ENCODE measurements at regions not wholly inside any gene's neighbourhood (a gene's known extent, or its start where the extent isn't known, plus 50 kb on each side); places are given as distances from the start of the nearest gene placed in this dataset.
"Not testable (repeated sequence)": the region's sequence is repeated elsewhere in the genome, so short reads cannot be mapped to it uniquely, and the experiment has no call there.

GRCh38 chr13:72620874-72621273, 106.6 kb downstream of the MZT1 start:
- H3K27ac Mint-ChIP-seq: no peak overlapping the region
- H3K36me3 Mint-ChIP-seq: no peaks in the 10 kb centered on the region
- H3K4me3 Mint-ChIP-seq: no peak overlapping the region
- H3K4me1 Mint-ChIP-seq: no peaks in the 10 kb centered on the region
- H3K9me3 Mint-ChIP-seq: peaks cover 0 to 5% (median 0%) of the 10 kb centered on the region in 3 donors
- H3K27me3 Mint-ChIP-seq: peaks cover 3% of the 10 kb centered on the region

- no peaks in the 10 kb centered on the region for H3K36me3 Mint-ChIP-seq
- H3K27ac Mint-ChIP-seq: no peak overlapping the region
- H3K27me3 Mint-ChIP-seq: no peaks in the 10 kb centered on the region
- no peaks in the 10 kb centered on the region for H3K4me1 Mint-ChIP-seq
- H3K4me3 Mint-ChIP-seq: no peak overlapping the region
- H3K9me3 Mint-ChIP-seq: no peaks in the 10 kb centered on the region
These were observed 109.5 kb downstream of the MZT1 start for GRCh38 chr13:72617951-72618350.

GRCh38 chr13:72617186-72617585, 110.2 kb downstream of the MZT1 start:
- H3K4me3 Mint-ChIP-seq: no peak overlapping the region
- H3K27me3 Mint-ChIP-seq: no peaks in the 10 kb centered on the region
- H3K9me3 Mint-ChIP-seq: no peaks in the 10 kb centered on the region
- H3K36me3 Mint-ChIP-seq: no peaks in the 10 kb centered on the region
- no peaks in the 10 kb centered on the region for H3K4me1 Mint-ChIP-seq
- no peak overlapping the region for H3K27ac Mint-ChIP-seq

- not testable (repeated sequence) for H3K27ac Mint-ChIP-seq
These were observed 117.1 kb downstream of the MZT1 start for GRCh38 chr13:72610251-72610891.

GRCh38 chr13:72599178-72599743, 128.2 kb downstream of the MZT1 start:
- peaks cover 3% of the 10 kb centered on the region for H3K36me3 Mint-ChIP-seq
- H3K27ac Mint-ChIP-seq: no peak overlapping the region
- H3K4me3 Mint-ChIP-seq: no peak overlapping the region
- H3K9me3 Mint-ChIP-seq: no peaks in the 10 kb centered on the region
- no peaks in the 10 kb centered on the region for H3K4me1 Mint-ChIP-seq
- no peaks in the 10 kb centered on the region for H3K27me3 Mint-ChIP-seq

More at GRCh38 chr13:72610251-72610891, 117.1 kb downstream of the MZT1 start:
- not testable (repeated sequence) for H3K9me3 Mint-ChIP-seq, H3K4me3 Mint-ChIP-seq, H3K36me3 Mint-ChIP-seq, H3K4me1 Mint-ChIP-seq, H3K27me3 Mint-ChIP-seq

- peaks cover 2% of the 10 kb centered on the region for H3K27me3 Mint-ChIP-seq
- H3K4me1 Mint-ChIP-seq: no peaks in the 10 kb centered on the region
- no peak overlapping the region for H3K4me3 Mint-ChIP-seq
- no peaks in the 10 kb centered on the region for H3K36me3 Mint-ChIP-seq
- no peak overlapping the region for H3K27ac Mint-ChIP-seq
- peaks cover 0 to 4% (median 3%) of the 10 kb centered on the region in 3 donors for H3K9me3 Mint-ChIP-seq
These were observed 137.2 kb downstream of the MZT1 start for GRCh38 chr13:72590091-72590740.

GRCh38 chr13:72586518-72586917, 140.9 kb downstream of the MZT1 start:
- H3K9me3 Mint-ChIP-seq: peaks cover 0 to 5% (median 4%) of the 10 kb centered on the region in 3 donors
- no peak overlapping the region for H3K4me3 Mint-ChIP-seq
- no peak overlapping the region for H3K27ac Mint-ChIP-seq
- H3K27me3 Mint-ChIP-seq: peaks cover 2% of the 10 kb centered on the region
- H3K36me3 Mint-ChIP-seq: no peaks in the 10 kb centered on the region
- no peaks in the 10 kb centered on the region for H3K4me1 Mint-ChIP-seq

- H3K9me3 Mint-ChIP-seq: peaks cover 0 to 4% (median 3%) of the 10 kb centered on the region in 3 donors
- no peak overlapping the region for H3K27ac Mint-ChIP-seq
- peaks cover 2% of the 10 kb centered on the region for H3K27me3 Mint-ChIP-seq
- no peaks in the 10 kb centered on the region for H3K4me1 Mint-ChIP-seq
- H3K36me3 Mint-ChIP-seq: no peaks in the 10 kb centered on the region
- no peak overlapping the region for H3K4me3 Mint-ChIP-seq
These were observed 142.2 kb downstream of the MZT1 start for GRCh38 chr13:72585254-72585653.

GRCh38 chr13:72571191-72571590, 156.2 kb downstream of the MZT1 start:
- H3K9me3 Mint-ChIP-seq: peaks cover 5 to 14% (median 8%) of the 10 kb centered on the region in 3 donors
- no peaks in the 10 kb centered on the region for H3K36me3 Mint-ChIP-seq
- peaks cover 3% of the 10 kb centered on the region for H3K27me3 Mint-ChIP-seq
- H3K4me1 Mint-ChIP-seq: no peaks in the 10 kb centered on the region
- no peak overlapping the region for H3K4me3 Mint-ChIP-seq
- H3K27ac Mint-ChIP-seq: no peak overlapping the region

GRCh38 chr13:72570019-72570418, 157.4 kb downstream of the MZT1 start:
- Mint-ChIP-seq H3K27me3 (peaks cover 3% of the 10 kb centered on the region), H3K4me3 (no peak overlapping the region), H3K36me3 (no peaks in the 10 kb centered on the region), H3K4me1 (no peaks in the 10 kb centered on the region), H3K9me3 (peaks cover 0 to 8% (median 2%) of the 10 kb centered on the region in 3 donors), H3K27ac (no peak overlapping the region)

GRCh38 chr13:72567566-72567965, 159.9 kb downstream of the MZT1 start:
- H3K4me1 Mint-ChIP-seq: no peaks in the 10 kb centered on the region
- H3K4me3 Mint-ChIP-seq: no peak overlapping the region
- no peak overlapping the region for H3K27ac Mint-ChIP-seq
- H3K36me3 Mint-ChIP-seq: no peaks in the 10 kb centered on the region
- H3K27me3 Mint-ChIP-seq: no peaks in the 10 kb centered on the region
- H3K9me3 Mint-ChIP-seq: peaks cover 0 to 4% (median 2%) of the 10 kb centered on the region in 3 donors

GRCh38 chr13:72566526-72566925, 160.9 kb downstream of the MZT1 start:
- H3K4me1 Mint-ChIP-seq: no peaks in the 10 kb centered on the region
- H3K9me3 Mint-ChIP-seq: peaks cover 0 to 4% (median 2%) of the 10 kb centered on the region in 3 donors
- no peak overlapping the region for H3K27ac Mint-ChIP-seq
- H3K27me3 Mint-ChIP-seq: no peaks in the 10 kb centered on the region
- no peaks in the 10 kb centered on the region for H3K36me3 Mint-ChIP-seq
- H3K4me3 Mint-ChIP-seq: no peak overlapping the region

GRCh38 chr13:72565893-72566292, 161.5 kb downstream of the MZT1 start:
- no peak overlapping the region for H3K27ac Mint-ChIP-seq
- no peaks in the 10 kb centered on the region for H3K4me1 Mint-ChIP-seq

GRCh38 chr13:72562686-72563085, 164.7 kb downstream of the MZT1 start:
- Mint-ChIP-seq H3K4me1 (no peaks in the 10 kb centered on the region), H3K27ac (no peak overlapping the region), H3K36me3 (no peaks in the 10 kb centered on the region), H3K9me3 (peaks cover 0 to 4% (median 2%) of the 10 kb centered on the region in 3 donors), H3K4me3 (no peak overlapping the region), H3K27me3 (no peaks in the 10 kb centered on the region)

More at GRCh38 chr13:72565893-72566292, 161.5 kb downstream of the MZT1 start:
- H3K4me3 Mint-ChIP-seq: no peak overlapping the region
- no peaks in the 10 kb centered on the region for H3K27me3 Mint-ChIP-seq
- no peaks in the 10 kb centered on the region for H3K36me3 Mint-ChIP-seq
- peaks cover 0 to 4% (median 2%) of the 10 kb centered on the region in 3 donors for H3K9me3 Mint-ChIP-seq

GRCh38 chr13:72561791-72562190, 165.6 kb downstream of the MZT1 start:
- H3K27ac Mint-ChIP-seq: no peak overlapping the region
- peaks cover 0 to 4% (median 2%) of the 10 kb centered on the region in 3 donors for H3K9me3 Mint-ChIP-seq
- H3K4me1 Mint-ChIP-seq: no peaks in the 10 kb centered on the region
- H3K4me3 Mint-ChIP-seq: no peak overlapping the region
- H3K27me3 Mint-ChIP-seq: no peaks in the 10 kb centered on the region
- no peaks in the 10 kb centered on the region for H3K36me3 Mint-ChIP-seq

- H3K4me1 Mint-ChIP-seq: no peaks in the 10 kb centered on the region
- peaks cover 0 to 4% (median 0%) of the 10 kb centered on the region in 3 donors for H3K9me3 Mint-ChIP-seq
These were observed 167.7 kb downstream of the MZT1 start for GRCh38 chr13:72559716-72560115.

More at GRCh38 chr13:72559716-72560115, 167.7 kb downstream of the MZT1 start:
- H3K4me3 Mint-ChIP-seq: no peak overlapping the region
- no peak overlapping the region for H3K27ac Mint-ChIP-seq
- no peaks in the 10 kb centered on the region for H3K27me3 Mint-ChIP-seq
- no peaks in the 10 kb centered on the region for H3K36me3 Mint-ChIP-seq
